ENCODE measurements at regions not wholly inside any gene's neighbourhood (a gene's known extent, or its start where the extent isn't known, plus 50 kb on each side); places are given as distances from the start of the nearest gene placed in this dataset.

- Histone ChIP-seq H3K4me3 (no peak overlapping the region), H3K27ac (no peak overlapping the region), H3K4me1 (ENCODE audit: low read depth) (no peaks in the 10 kb centered on the region), H3K36me3 (no peaks in the 10 kb centered on the region), H3K9me3 (ENCODE audit: low read depth) (no peaks in the 10 kb centered on the region), H3K27me3 (peaks cover 11% of the 10 kb centered on the region)
- DNase-seq (ENCODE audit: low read depth in 1 of 2, low spot score in 1 of 2) = no peak
- TF ChIP-seq, protein P1, sequence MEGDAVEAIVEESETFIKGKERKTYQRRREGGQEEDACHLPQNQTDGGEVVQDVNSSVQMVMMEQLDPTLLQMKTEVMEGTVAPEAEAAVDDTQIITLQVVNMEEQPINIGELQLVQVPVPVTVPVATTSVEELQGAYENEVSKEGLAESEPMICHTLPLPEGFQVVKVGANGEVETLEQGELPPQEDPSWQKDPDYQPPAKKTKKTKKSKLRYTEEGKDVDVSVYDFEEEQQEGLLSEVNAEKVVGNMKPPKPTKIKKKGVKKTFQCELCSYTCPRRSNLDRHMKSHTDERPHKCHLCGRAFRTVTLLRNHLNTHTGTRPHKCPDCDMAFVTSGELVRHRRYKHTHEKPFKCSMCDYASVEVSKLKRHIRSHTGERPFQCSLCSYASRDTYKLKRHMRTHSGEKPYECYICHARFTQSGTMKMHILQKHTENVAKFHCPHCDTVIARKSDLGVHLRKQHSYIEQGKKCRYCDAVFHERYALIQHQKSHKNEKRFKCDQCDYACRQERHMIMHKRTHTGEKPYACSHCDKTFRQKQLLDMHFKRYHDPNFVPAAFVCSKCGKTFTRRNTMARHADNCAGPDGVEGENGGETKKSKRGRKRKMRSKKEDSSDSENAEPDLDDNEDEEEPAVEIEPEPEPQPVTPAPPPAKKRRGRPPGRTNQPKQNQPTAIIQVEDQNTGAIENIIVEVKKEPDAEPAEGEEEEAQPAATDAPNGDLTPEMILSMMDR (IDR thresholded peaks at IDR 0.05; ENCODE audit: low read depth, low read length) = no peak
These were observed 150.0 kb upstream of the GSC start for GRCh38 chr14:94919896-94920295.

GRCh38 chr14:94918896-94919295 is 149.0 kb upstream of the GSC start:
- Histone ChIP-seq H3K4me3 (no peak overlapping the region), H3K4me1 (ENCODE audit: low read depth) (no peaks in the 10 kb centered on the region), H3K27me3 (peaks cover 15% of the 10 kb centered on the region), H3K36me3 (no peaks in the 10 kb centered on the region), H3K27ac (no peak overlapping the region), H3K9me3 (ENCODE audit: low read depth) (no peaks in the 10 kb centered on the region)
- DNase-seq (ENCODE audit: low read depth in 1 of 2, low spot score in 1 of 2) = no peak
- TF ChIP-seq, protein P1 (IDR thresholded peaks at IDR 0.05; ENCODE audit: low read depth, low read length) = no peak

DNA sequence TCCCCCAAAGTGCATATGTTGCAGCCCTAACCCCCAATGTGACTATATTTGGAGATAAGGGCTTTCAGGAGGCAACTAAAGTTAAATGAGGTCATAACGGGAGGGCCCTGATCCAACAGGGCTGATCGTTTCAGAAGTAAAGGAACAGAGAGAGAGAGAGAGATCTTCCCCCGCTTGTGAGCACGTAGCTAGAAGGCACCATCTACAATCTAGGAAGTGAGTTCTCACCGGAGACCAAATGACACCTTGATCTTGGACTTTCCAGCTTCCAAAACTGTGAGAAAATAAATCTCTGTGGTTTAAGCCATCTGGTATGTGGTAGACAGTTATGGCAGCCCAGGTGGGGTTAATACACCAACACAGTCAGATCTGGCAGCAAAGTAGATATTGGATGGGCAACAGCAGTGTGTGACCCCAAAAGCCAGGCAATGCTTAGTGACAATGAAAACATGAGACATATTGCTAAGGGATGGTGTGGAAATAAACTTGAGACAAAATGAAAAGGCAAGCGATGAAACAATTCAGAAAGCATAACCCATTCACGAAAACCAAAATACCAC is 147.2 kb upstream of the GSC start:
- H3K9me3 ChIP-seq (ENCODE audit: low read depth) = no peaks in the 10 kb centered on the region
- no peak overlapping the region for H3K27ac ChIP-seq
- no peaks in the 10 kb centered on the region for H3K36me3 ChIP-seq
- H3K27me3 ChIP-seq = peaks cover 15% of the 10 kb centered on the region
- no peak overlapping the region for H3K4me3 ChIP-seq
- TF ChIP-seq, protein P1 (IDR thresholded peaks at IDR 0.05; ENCODE audit: low read depth, low read length) = no peak
- DNase-seq (ENCODE audit: low read depth in 1 of 2, low spot score in 1 of 2) = no peak
- no peaks in the 10 kb centered on the region for H3K4me1 ChIP-seq (ENCODE audit: low read depth)

DNA sequence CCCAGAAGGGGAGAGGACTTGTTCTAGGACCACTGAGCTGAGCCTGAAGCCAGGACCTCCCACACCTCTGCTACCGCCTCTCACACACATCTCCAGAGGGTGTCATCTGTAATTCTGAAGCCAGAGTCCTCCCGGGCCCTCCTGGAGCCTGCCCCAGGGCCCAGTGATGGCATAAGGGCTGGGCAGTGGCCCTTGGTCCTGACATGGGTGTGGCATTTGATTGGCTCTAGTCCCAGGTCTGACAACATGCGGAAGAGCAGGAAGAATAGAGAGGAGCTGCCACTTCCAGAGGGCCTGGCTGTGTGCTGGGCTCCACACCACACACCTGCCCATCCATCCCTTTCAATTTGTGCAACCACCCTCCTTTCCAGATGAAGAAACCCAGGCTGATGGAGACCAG is 144.3 kb upstream of the GSC start:
- Histone ChIP-seq H3K36me3 (no peaks in the 10 kb centered on the region), H3K9me3 (ENCODE audit: low read depth) (no peaks in the 10 kb centered on the region), H3K27ac (no peak overlapping the region), H3K4me3 (no peak overlapping the region), H3K27me3 (peaks cover 23% of the 10 kb centered on the region), H3K4me1 (ENCODE audit: low read depth) (no peaks in the 10 kb centered on the region)
- TF ChIP-seq, protein P1 (IDR thresholded peaks at IDR 0.05; ENCODE audit: low read depth, low read length) = no peak
- no peak for DNase-seq (ENCODE audit: low read depth in 1 of 2, low spot score in 1 of 2)

- TF ChIP-seq, protein P1 (IDR thresholded peaks at IDR 0.05; ENCODE audit: low read depth, low read length) = no peak
- Histone ChIP-seq H3K36me3 (no peaks in the 10 kb centered on the region), H3K27me3 (peaks cover 8% of the 10 kb centered on the region), H3K9me3 (ENCODE audit: low read depth) (no peaks in the 10 kb centered on the region), H3K27ac (no peak overlapping the region), H3K4me3 (no peak overlapping the region), H3K4me1 (ENCODE audit: low read depth) (no peaks in the 10 kb centered on the region)
- DNase-seq (ENCODE audit: low read depth in 1 of 2, low spot score in 1 of 2) = peak in 1 of 2 donors; percentile 7
These were observed 137.8 kb upstream of the GSC start for GRCh38 chr14:94907626-94908261.

Data from cardiac muscle cell (in vitro differentiated cells and primary cell).